ENCODE measurements at regions not wholly inside any gene's neighbourhood (a gene's known extent, or its start where the extent isn't known, plus 50 kb on each side); places are given as distances from the start of the nearest gene placed in this dataset.

DNA sequence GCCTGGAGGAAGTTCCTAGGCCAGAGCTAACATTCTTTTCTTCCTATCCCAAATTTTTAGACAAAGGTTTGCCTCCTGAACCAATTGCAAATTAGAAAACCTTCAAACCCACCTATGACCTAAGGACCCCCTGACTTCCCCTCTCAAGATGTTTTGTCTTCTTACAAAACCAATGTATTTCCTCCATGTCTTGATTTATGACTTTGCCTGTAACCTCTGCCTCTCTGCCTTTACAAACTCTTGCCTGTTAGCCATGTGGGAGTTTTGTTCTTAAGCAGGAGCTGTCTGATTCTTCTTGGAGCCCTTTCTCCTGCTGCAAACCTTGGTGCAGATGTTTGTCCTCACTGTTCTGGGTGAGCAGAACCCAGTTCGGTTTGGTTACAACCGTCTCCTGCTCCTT is 222.3 kb upstream of the BOD1L1 start:
- no peak overlapping the region for H3K9ac ChIP-seq (ENCODE audit: low read length)
- H3K36me3 ChIP-seq (replicated peaks; ENCODE audit: insufficient read depth, low read length), result no peaks in the 10 kb centered on the region
- H2AFZ ChIP-seq (ENCODE audit: low read length), result no peak overlapping the region
- no peak overlapping the region for H3K4me2 ChIP-seq (ENCODE audit: low read depth, low read length)
- H3K9me2 ChIP-seq (replicated peaks; ENCODE audit: insufficient read depth, low read length), result no peaks in the 10 kb centered on the region
- H3K9me3 ChIP-seq (replicated peaks; ENCODE audit: insufficient read depth, low read length), result no peaks in the 10 kb centered on the region
- DNase-seq, result no peak
- H3F3A ChIP-seq (ENCODE audit: insufficient read depth, low read length), result no peaks in the 10 kb centered on the region
- no peaks in the 10 kb centered on the region for H3K4me1 ChIP-seq (ENCODE audit: low read length)
- TF ChIP-seq EZH2phosphoT487 (IDR thresholded peaks at IDR 0.05; ENCODE audit: low read length), result no peak
- TF ChIP-seq, protein P1, sequence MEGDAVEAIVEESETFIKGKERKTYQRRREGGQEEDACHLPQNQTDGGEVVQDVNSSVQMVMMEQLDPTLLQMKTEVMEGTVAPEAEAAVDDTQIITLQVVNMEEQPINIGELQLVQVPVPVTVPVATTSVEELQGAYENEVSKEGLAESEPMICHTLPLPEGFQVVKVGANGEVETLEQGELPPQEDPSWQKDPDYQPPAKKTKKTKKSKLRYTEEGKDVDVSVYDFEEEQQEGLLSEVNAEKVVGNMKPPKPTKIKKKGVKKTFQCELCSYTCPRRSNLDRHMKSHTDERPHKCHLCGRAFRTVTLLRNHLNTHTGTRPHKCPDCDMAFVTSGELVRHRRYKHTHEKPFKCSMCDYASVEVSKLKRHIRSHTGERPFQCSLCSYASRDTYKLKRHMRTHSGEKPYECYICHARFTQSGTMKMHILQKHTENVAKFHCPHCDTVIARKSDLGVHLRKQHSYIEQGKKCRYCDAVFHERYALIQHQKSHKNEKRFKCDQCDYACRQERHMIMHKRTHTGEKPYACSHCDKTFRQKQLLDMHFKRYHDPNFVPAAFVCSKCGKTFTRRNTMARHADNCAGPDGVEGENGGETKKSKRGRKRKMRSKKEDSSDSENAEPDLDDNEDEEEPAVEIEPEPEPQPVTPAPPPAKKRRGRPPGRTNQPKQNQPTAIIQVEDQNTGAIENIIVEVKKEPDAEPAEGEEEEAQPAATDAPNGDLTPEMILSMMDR (IDR thresholded peaks at IDR 0.05; ENCODE audit: low read length), result no peak
- no peak for TF ChIP-seq EZH2 (optimal IDR thresholded peaks at IDR 0.05; ENCODE audit: low read depth, low read length)
- H3K27ac ChIP-seq (ENCODE audit: low read length), result no peak overlapping the region
- H3K27me3 ChIP-seq (replicated peaks; ENCODE audit: insufficient read depth, low read length), result no peaks in the 10 kb centered on the region
- H4K20me1 ChIP-seq (ENCODE audit: insufficient read depth, low read length), result no peaks in the 10 kb centered on the region
- H3K4me3 ChIP-seq (ENCODE audit: low read length), result no peak overlapping the region
- no peaks in the 10 kb centered on the region for H3K79me2 ChIP-seq (ENCODE audit: low read length)

DNA sequence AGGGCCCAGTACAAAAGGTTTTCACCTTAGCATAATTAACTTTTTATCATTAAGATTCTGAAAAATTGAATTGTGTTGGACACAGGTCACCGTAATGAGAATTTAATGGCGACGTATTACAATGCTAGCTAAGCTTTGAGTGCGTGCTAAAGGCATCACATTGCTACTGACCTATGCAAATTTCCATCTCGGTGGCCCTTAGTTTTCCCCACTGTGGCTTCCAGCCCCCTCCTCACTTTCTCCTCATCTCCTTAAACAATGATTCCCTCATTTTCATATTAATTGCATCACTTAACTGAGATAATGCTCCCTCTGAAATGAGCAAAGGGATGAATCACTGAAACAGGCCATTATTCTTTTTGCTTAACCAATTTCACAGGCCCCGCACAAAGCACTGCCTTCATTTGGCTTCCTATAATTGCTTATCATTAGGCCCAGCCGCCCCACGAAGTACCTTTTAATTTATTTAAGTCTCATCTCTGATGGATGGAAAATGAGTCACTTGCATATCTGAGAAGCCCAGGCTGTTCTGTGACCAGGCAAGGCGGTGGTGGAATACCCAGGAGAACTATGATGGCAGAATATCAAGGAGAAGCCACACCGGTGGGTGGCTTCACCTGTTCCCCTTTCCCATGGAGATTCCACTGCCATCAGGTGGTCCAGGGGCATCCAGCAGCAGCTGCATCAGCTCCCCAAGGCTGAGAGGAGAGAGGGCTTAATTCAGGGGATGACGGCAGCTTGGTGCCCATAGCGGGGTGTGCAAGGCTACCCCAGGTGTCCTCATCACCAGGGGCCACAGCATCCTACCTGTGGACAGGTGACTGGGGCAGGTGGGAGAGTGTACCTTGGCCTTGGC is 223.8 kb upstream of the BOD1L1 start:
- DNase-seq, result no peak
- TF ChIP-seq EZH2phosphoT487 (IDR thresholded peaks at IDR 0.05; ENCODE audit: low read length) (no peak), EZH2 (optimal IDR thresholded peaks at IDR 0.05; ENCODE audit: low read depth, low read length) (no peak)
- TF ChIP-seq, protein P1 (IDR thresholded peaks at IDR 0.05; ENCODE audit: low read length), result no peak

DNA sequence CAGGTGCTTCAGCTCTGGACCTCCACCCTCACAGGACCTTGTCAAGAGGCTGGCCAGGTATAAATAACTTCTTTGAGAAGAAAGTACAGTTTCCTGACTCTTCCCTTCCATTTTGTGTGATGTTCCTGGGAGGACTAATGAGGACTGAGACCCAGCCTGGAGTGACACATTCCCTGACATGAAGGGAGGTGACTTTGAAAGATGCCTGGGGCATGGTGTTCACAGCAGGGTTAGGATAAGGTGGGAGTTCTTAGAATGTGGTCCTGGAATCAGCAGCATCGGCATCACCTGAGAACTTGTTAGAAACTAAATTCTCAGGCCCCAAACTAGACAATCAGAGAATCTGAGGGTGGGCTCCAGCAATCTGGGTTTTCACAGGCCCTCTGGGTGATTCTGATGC is 224.9 kb upstream of the BOD1L1 start:
- Histone ChIP-seq H3K4me2 (ENCODE audit: low read depth, low read length) (no peak overlapping the region), H3K27ac (ENCODE audit: low read length) (no peak overlapping the region), H3F3A (ENCODE audit: insufficient read depth, low read length) (no peaks in the 10 kb centered on the region), H4K20me1 (ENCODE audit: insufficient read depth, low read length) (no peaks in the 10 kb centered on the region), H3K79me2 (ENCODE audit: low read length) (no peaks in the 10 kb centered on the region), H3K4me1 (ENCODE audit: low read length) (no peaks in the 10 kb centered on the region), H2AFZ (ENCODE audit: low read length) (no peak overlapping the region), H3K27me3 (replicated peaks; ENCODE audit: insufficient read depth, low read length) (no peaks in the 10 kb centered on the region), H3K9ac (ENCODE audit: low read length) (no peak overlapping the region), H3K9me3 (replicated peaks; ENCODE audit: insufficient read depth, low read length) (no peaks in the 10 kb centered on the region), H3K36me3 (replicated peaks; ENCODE audit: insufficient read depth, low read length) (no peaks in the 10 kb centered on the region), H3K9me2 (replicated peaks; ENCODE audit: insufficient read depth, low read length) (no peaks in the 10 kb centered on the region), H3K4me3 (ENCODE audit: low read length) (no peak overlapping the region)
- no peak for DNase-seq
- TF ChIP-seq EZH2 (optimal IDR thresholded peaks at IDR 0.05; ENCODE audit: low read depth, low read length) (no peak), EZH2phosphoT487 (IDR thresholded peaks at IDR 0.05; ENCODE audit: low read length) (no peak)
- TF ChIP-seq, protein P1 (IDR thresholded peaks at IDR 0.05; ENCODE audit: low read length), result no peak

More for the DNA sequence above, 223.8 kb upstream of the BOD1L1 start:
- no peaks in the 10 kb centered on the region for H3K36me3 ChIP-seq (replicated peaks; ENCODE audit: insufficient read depth, low read length)
- no peaks in the 10 kb centered on the region for H3F3A ChIP-seq (ENCODE audit: insufficient read depth, low read length)
- H3K9me2 ChIP-seq (replicated peaks; ENCODE audit: insufficient read depth, low read length), result no peaks in the 10 kb centered on the region
- no peak overlapping the region for H3K9ac ChIP-seq (ENCODE audit: low read length)
- no peak overlapping the region for H3K27ac ChIP-seq (ENCODE audit: low read length)
- H3K79me2 ChIP-seq (ENCODE audit: low read length), result no peaks in the 10 kb centered on the region
- no peak overlapping the region for H2AFZ ChIP-seq (ENCODE audit: low read length)
- H4K20me1 ChIP-seq (ENCODE audit: insufficient read depth, low read length), result no peaks in the 10 kb centered on the region
- no peaks in the 10 kb centered on the region for H3K4me1 ChIP-seq (ENCODE audit: low read length)
- H3K9me3 ChIP-seq (replicated peaks; ENCODE audit: insufficient read depth, low read length), result no peaks in the 10 kb centered on the region
- H3K27me3 ChIP-seq (replicated peaks; ENCODE audit: insufficient read depth, low read length), result no peaks in the 10 kb centered on the region
- H3K4me2 ChIP-seq (ENCODE audit: low read depth, low read length), result no peak overlapping the region
- no peak overlapping the region for H3K4me3 ChIP-seq (ENCODE audit: low read length)

All from MM.1S (cell line).